DMS153 treated with DMSO at 0.1 percent for 48 hours (cell line): ENCODE measurements at regions not wholly inside any gene's neighbourhood (a gene's known extent, or its start where the extent isn't known, plus 50 kb on each side); places are given as distances from the start of the nearest gene placed in this dataset.
"Not testable (repeated sequence)": the region's sequence is repeated elsewhere in the genome, so short reads cannot be mapped to it uniquely, and the experiment has no call there.

Experiments used
- DNase-seq: peaks from one replicate; lab custom pipeline; 2025; ENCODE audit not compliant: unreplicated experiment; lab: John Stamatoyannopoulos, UW

GRCh38 chr17:77288115-77288619, 147.4 kb downstream of the SEC14L1 start:
- peak; percentile 25 for DNase-seq

- not testable (repeated sequence) for DNase-seq
Observed at GRCh38 chr17:77290759-77291558, 150.2 kb downstream of the SEC14L1 start.

- DNase-seq: no peak
Observed at GRCh38 chr17:77291591-77292386, 151.0 kb downstream of the SEC14L1 start.

- no peak for DNase-seq
Observed at GRCh38 chr17:77294761-77295160, 154.0 kb downstream of the SEC14L1 start.

GRCh38 chr17:77295241-77295853, 154.6 kb downstream of the SEC14L1 start:
- DNase-seq: no peak

DNA sequence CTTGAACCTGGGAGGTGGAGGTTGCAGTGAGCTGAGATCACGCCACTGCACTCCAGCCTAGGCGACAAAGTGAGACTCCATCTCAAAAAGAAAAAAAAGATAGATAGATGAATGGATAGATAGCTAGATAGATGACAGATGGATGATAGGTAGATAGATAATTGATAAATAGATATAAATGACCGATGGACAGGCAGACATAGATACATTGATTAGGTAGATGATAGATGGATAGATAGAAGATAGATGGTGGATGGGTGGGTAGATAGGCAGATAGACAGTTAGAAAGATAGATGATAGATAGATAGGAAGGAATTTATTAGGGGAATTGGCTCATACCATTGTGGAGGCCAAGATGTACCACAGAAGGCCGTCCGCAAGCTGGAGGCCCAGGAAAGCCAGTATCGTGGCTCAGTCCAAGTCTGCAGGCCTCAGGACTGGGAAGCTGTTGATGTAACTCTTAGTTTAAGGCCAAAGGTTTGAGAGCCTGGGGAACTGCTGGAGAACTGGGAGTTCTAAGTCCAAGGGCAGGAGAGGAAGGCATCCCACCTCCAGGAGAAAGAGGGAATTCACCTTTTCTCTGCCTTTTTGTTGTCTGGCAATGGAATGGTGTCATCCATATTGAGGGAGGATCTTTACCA, 156.1 kb downstream of the SEC14L1 start:
- no peak for DNase-seq

GRCh38 chr17:77297693-77298666, 157.2 kb downstream of the SEC14L1 start:
- no peak for DNase-seq

- DNase-seq: no peak
Observed at GRCh38 chr17:77298811-77299210, 158.0 kb downstream of the SEC14L1 start.

GRCh38 chr17:77299256-77300015, 158.7 kb downstream of the SEC14L1 start:
- DNase-seq: no peak

- no peak for DNase-seq
Observed at GRCh38 chr17:77300016-77300686, 159.4 kb downstream of the SEC14L1 start.

GRCh38 chr17:77301694-77302266, 161.0 kb downstream of the SEC14L1 start:
- DNase-seq: no peak

- no peak for DNase-seq
Observed at GRCh38 chr17:77302682-77303081, 161.9 kb downstream of the SEC14L1 start.

GRCh38 chr17:77303620-77304019, 162.9 kb downstream of the SEC14L1 start:
- DNase-seq: no peak

- DNase-seq: no peak
Observed at GRCh38 chr17:77304051-77304745, 163.4 kb downstream of the SEC14L1 start.

- DNase-seq: no peak
Observed at GRCh38 chr17:77304746-77305473, 164.1 kb downstream of the SEC14L1 start.

DNA sequence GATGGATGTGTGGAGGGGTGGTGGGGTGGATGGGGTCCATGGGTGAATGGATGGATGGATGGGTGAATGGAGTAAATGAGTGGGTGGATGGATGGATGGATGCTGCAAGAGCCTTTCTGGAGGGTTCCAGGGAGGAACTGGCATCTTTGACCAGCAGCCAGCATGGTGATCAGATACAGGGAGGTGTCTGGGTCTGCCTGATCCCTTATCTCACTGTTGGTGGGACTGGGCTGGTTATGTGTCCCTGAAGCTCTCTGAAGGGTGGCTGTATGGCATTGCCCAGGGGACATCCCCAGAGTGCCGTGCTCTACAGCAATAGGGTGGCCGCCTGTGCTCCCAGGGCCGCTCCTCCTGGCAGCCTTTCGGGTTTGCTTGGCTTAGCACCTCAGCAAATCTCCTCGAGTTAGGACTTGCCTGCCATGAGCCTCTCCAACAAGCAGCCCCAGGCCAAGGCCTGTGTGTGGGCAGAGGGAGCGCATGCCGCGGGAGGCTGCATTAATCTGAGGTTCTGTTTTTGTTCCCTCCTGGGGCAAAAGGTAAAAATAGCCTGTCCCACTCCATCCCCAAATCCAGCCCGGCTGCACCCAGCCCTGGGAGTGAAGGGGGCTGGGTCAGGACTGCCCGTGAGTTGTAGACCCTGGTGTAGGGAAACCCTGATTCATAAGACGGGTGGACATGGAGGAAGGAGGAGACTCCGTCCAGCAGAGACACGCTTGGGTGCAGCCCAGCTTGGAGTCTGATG, 165.4 kb downstream of the SEC14L1 start:
- DNase-seq: no peak
